C4-2B (cell line): ENCODE measurements at regions not wholly inside any gene's neighbourhood (a gene's known extent, or its start where the extent isn't known, plus 50 kb on each side); places are given as distances from the start of the nearest gene placed in this dataset.

Source experiments
- CTCF ChIP-seq: fragments of 450-650 bp; conservative IDR thresholded peaks from 2 replicates; pipeline ENCODE4 v1.5.1; 2017; ENCODE audit warnings: mild to moderate bottlenecking
- ZFX ChIP-seq: fragments of 450-650 bp; IDR thresholded peaks from 2 replicates; pipeline ENCODE4 v1.6.1; 2017

GRCh38 chr9:26394025-26394424 lies 498.6 kb downstream of the CAAP1 start:
- TF ChIP-seq CTCF = no peak
- TF ChIP-seq ZFX = no peak
